SK-N-MC (cell line): ENCODE measurements at regions not wholly inside any gene's neighbourhood (a gene's known extent, or its start where the extent isn't known, plus 50 kb on each side); places are given as distances from the start of the nearest gene placed in this dataset.

Source experiments
- DNase-seq: peaks from one replicate; pipeline ENCODE4 v3.0.0-alpha.2; 2011; ENCODE audit warnings: low read depth, low spot score
- H3K27ac ChIP-seq: fragments of 200-600 bp; sonication (generic); 2 replicates; pipeline ENCODE4 v1.5.1; 2016; ENCODE audit warnings: mixed run types
- H3K36me3 ChIP-seq: fragments of 200-600 bp; sonication (generic); 2 replicates; pipeline ENCODE4 v1.6.1; 2017; ENCODE audit warnings: antibody characterized with exemption, low read length, mixed read lengths; ENCODE audit not compliant: insufficient read depth
- H3K4me3 ChIP-seq: fragments of 200-600 bp; sonication (generic); 2 replicates; pipeline ENCODE4 v1.5.1; 2016
- H3K9ac ChIP-seq: fragments of 200-600 bp; sonication (generic); 2 replicates; pipeline ENCODE4 v1.8.0; 2017; ENCODE audit warnings: mixed run types, mixed read lengths; ENCODE audit not compliant: insufficient read length
- H3K9me3 ChIP-seq: fragments of 200-600 bp; sonication (generic); 2 replicates; pipeline ENCODE4 v1.6.1; 2017; ENCODE audit warnings: low read depth, mild to moderate bottlenecking, antibody characterized with exemption, low read length, moderate library complexity, mixed read lengths
- EZH2 ChIP-seq: fragments of 200-600 bp; sonication (generic); IDR thresholded peaks from one replicate; pipeline ENCODE4 v1.6.1; 2017; ENCODE audit warnings: antibody characterized with exemption
- FOXP2 ChIP-seq: optimal IDR thresholded peaks from 2 replicates; pipeline ENCODE3; 2011; ENCODE audit warnings: mild to moderate bottlenecking, moderate library complexity; ENCODE audit not compliant: insufficient read depth; ENCODE audit errors: extremely low read length, control extremely low read depth
- POLR2AphosphoS5 ChIP-seq: IDR thresholded peaks from 2 replicates; pipeline ENCODE4 v1.6.1; 2012; ENCODE audit warnings: mild to moderate bottlenecking, low read depth, low read length, borderline replicate concordance

DNA sequence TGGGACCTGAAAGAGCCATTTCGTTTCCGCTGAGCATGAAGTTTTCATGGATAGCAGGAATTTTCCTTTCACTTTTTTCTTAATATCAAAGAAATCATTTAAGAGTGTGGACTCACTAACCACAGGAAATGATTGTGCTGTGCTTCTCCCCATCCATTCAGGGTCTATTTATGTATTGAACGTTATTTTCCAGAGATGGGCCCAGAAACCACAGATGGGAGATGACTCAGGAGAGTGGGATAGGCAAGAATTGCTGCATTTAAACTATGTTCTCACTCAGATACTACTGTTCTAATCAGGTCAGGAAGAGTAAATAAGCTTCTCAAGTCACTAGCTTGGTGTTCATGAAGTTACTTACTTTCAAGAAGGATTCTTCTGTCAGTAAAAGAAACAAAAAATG, 763.8 kb downstream of the DTWD2 start:
- Histone ChIP-seq H3K4me3 (no peak overlapping the region), H3K36me3 (no peaks in the 10 kb centered on the region), H3K27ac (no peak overlapping the region), H3K9me3 (no peaks in the 10 kb centered on the region), H3K9ac (no peak overlapping the region)
- no peak for TF ChIP-seq FOXP2
- no peak for TF ChIP-seq EZH2
- TF ChIP-seq POLR2AphosphoS5: no peak
- DNase-seq: no peak

DNA sequence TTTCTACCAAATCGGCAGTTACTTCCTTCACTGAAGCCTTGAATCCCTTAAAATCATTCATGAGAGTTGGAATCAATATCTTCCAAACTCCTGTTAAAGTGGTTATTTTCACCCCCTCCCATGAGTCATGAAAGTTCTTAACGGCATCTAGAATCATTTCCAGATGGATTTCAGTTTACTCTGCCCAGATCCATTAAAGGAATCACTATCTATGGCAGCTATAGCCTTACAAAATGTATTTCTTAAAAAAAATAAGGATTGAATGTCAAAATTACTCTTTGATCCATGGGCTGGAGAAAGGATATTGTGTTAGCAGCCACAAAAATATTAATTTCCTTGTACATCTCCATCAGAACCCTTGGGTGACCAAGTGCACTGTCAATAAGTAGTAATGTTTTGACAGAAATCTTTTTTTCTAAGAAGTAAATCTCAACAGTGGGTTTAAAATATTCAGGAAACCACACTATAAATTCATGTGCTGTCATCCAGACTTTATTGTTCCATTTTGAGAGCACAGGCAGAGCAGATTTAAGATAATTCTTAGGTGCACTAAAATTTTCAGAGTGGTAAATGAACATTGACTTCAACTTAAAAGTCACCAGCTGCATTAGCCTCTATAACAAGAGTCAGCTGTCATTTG, 767.7 kb downstream of the DTWD2 start:
- Histone ChIP-seq H3K9me3 (no peaks in the 10 kb centered on the region), H3K27ac (no peak overlapping the region), H3K36me3 (no peaks in the 10 kb centered on the region), H3K4me3 (no peak overlapping the region), H3K9ac (no peak overlapping the region)
- TF ChIP-seq EZH2 (no peak), POLR2AphosphoS5 (no peak), FOXP2 (no peak)
- DNase-seq: no peak

DNA sequence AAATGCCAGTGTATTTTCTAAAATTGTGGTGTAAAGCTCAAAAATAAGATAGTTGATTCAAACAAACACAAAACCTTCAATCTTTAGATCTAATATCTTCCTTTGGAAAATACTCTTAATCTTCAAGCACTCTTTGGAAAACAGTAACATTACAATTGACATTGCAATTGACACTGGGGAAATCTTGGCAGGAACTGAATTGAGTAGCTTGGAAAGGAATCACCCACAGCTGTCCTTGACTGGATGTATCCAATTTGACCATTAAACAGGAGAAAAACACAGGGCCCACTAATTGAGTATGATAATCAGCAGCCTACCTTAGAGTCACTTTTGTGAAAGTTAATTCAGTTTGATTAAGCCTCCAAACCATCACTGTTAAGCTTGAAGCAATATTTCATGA, 776.7 kb downstream of the DTWD2 start:
- DNase-seq: no peak
- H3K36me3 ChIP-seq: no peaks in the 10 kb centered on the region
- H3K9me3 ChIP-seq: no peaks in the 10 kb centered on the region
- TF ChIP-seq EZH2 (no peak), FOXP2 (no peak), POLR2AphosphoS5 (no peak)
- H3K9ac ChIP-seq: no peak overlapping the region
- H3K4me3 ChIP-seq: no peak overlapping the region
- no peak overlapping the region for H3K27ac ChIP-seq

DNA sequence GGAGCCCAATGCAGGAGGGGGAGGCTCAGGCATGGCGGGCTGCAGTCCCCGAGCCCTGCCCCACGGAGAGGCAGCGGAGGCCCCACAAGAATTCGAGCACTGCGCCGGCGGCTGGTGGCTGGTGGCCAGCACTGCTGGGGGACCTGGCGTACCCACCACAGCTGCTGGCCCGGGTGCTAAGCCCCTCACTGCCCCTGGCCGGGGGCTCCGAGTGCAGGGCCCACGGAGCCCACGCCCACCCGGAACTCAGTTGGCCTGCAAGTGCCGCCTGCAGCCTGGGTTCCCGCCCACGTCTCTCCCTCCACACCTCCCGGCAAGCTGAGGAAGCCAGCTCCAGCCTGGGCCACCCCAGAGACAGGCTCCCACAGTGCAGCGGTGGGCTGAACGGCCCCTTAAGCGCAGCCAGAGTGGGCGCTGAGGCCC, 780.3 kb downstream of the DTWD2 start:
- no peak for TF ChIP-seq FOXP2
- TF ChIP-seq POLR2AphosphoS5: no peak
- no peak for TF ChIP-seq EZH2
- H3K9ac ChIP-seq: no peak overlapping the region
- DNase-seq: no peak
- H3K4me3 ChIP-seq: no peak overlapping the region
- H3K9me3 ChIP-seq: no peaks in the 10 kb centered on the region
- no peaks in the 10 kb centered on the region for H3K36me3 ChIP-seq
- H3K27ac ChIP-seq: no peak overlapping the region

DNA sequence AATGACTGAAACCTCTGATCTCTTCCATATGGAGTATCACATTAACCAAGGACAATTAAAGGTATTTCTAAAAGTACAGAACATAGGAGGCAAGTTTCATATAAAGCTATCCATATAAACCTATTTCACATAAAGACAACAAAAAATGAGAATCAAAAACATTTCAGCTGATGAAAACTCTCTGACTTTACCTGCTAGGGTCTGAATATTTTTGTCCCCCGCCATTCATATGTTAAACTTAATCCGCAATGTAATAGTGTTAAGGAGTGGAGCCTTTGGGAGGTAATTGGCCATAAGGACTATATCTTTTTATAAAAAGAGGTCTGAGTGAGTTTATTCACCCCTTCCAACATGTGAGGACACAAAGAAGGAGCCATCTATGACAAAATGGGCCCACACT, 788.5 kb downstream of the DTWD2 start:
- Histone ChIP-seq H3K9me3 (no peaks in the 10 kb centered on the region), H3K27ac (no peak overlapping the region), H3K36me3 (no peaks in the 10 kb centered on the region), H3K4me3 (no peak overlapping the region), H3K9ac (no peak overlapping the region)
- no peak for DNase-seq
- no peak for TF ChIP-seq EZH2
- TF ChIP-seq FOXP2: no peak
- no peak for TF ChIP-seq POLR2AphosphoS5

DNA sequence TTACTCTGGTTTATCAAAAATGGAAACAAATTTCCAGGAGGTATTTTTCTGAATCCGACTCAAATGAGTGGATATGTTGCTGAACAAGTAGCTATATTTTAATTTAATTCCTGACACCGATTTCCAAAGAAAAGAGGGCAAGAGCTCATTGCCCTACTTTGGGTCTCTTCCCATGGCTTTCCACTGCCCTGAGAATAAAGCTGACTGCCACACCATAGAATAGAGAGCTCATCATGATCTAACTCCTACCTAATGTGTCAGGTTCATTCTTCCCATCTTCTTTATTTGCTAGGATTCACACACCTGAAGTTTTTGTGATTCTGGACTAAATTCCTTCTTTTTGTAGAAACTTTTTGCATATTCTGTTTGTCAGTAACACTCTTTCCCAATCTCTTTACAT, 792.1 kb downstream of the DTWD2 start:
- no peak overlapping the region for H3K9ac ChIP-seq
- DNase-seq: no peak
- H3K27ac ChIP-seq: no peak overlapping the region
- H3K9me3 ChIP-seq: no peaks in the 10 kb centered on the region
- TF ChIP-seq EZH2 (no peak), FOXP2 (no peak), POLR2AphosphoS5 (no peak)
- H3K36me3 ChIP-seq: no peaks in the 10 kb centered on the region
- no peak overlapping the region for H3K4me3 ChIP-seq

DNA sequence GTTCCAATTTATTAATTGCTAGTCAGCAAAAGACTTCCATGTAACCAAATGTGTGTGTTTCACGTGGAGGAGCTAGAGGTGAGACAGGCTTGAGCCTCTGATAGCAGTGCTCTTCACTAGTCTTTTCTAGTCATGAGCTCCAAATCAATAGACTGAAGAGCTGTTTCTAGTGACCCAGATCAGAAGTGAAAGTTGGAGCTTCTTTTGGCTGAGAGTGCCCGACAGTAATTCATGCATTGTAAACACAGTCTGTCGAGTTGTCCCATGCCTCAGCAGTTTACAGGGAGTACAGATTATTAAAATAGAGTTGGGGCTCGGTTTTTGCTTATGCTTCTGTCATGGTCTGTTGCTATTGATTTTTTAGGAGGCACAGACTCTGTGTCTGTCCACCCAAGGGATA, 793.1 kb downstream of the DTWD2 start:
- H3K36me3 ChIP-seq: no peaks in the 10 kb centered on the region
- no peak for DNase-seq
- no peak overlapping the region for H3K27ac ChIP-seq
- no peaks in the 10 kb centered on the region for H3K9me3 ChIP-seq
- H3K4me3 ChIP-seq: no peak overlapping the region
- no peak overlapping the region for H3K9ac ChIP-seq
- TF ChIP-seq POLR2AphosphoS5 (no peak), FOXP2 (no peak), EZH2 (no peak)

DNA sequence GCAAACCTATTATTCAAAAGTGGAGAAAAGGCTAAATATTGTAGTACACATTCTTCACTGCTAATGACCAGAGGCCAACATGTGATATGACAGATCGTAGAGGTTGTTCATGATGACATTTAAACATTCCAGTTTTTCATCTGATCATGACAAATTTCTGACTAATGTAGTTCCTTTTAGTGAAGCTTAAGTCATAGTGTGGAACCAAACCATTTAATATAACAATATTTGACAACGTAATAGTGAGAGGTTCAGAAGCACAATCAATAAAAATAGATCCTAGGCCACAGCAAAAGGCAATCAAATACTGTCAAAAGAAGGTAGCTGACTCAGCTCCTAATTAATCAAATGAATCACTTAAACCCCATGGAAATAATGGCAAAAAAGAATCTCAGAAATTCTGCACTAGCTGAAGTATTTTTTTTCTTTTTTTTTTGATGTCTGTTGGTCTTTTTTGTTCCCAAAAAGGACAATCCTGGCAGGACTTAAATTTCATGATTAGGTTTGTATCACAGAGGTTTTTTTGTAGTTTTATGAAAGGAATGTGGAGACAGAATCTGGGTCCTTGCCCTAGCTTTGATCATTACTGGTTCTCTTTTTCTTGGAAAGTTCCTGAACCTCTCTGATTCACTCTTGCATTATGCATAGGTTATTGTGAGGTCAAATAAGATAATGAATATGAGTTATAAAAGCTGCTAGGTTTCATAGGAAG, 795.0 kb downstream of the DTWD2 start:
- Histone ChIP-seq H3K36me3 (no peaks in the 10 kb centered on the region), H3K4me3 (no peak overlapping the region), H3K9me3 (no peaks in the 10 kb centered on the region), H3K27ac (no peak overlapping the region), H3K9ac (no peak overlapping the region)
- TF ChIP-seq POLR2AphosphoS5 (no peak), EZH2 (no peak), FOXP2 (no peak)
- DNase-seq: no peak
